Brain microvascular endothelial cell (primary cell): ENCODE measurements at regions not wholly inside any gene's neighbourhood (a gene's known extent, or its start where the extent isn't known, plus 50 kb on each side); places are given as distances from the start of the nearest gene placed in this dataset.

ENCODE experiments used
- DNase-seq: peaks from one replicate; pipeline ENCODE4 v3.0.0-alpha.2; 2020
- H3K27ac ChIP-seq: fragments of 250-450 bp; sonication (Bioruptor Pico); 2 replicates; pipeline ENCODE4 v1.5.1; 2020; ENCODE audit warnings: mild to moderate bottlenecking, moderate library complexity
- H3K27me3 ChIP-seq: fragments of 250-450 bp; sonication (Bioruptor Pico); replicated peaks from 2 replicates; pipeline ENCODE4 v1.5.1; 2020; ENCODE audit warnings: mild to moderate bottlenecking
- H3K36me3 ChIP-seq: fragments of 250-450 bp; sonication (Bioruptor Pico); replicated peaks from 2 replicates; pipeline ENCODE4 v1.5.1; 2020; ENCODE audit warnings: mild to moderate bottlenecking
- H3K4me3 ChIP-seq: 2 replicates; pipeline ENCODE4 v1.5.1; 2011; ENCODE audit warnings: low read depth, mild to moderate bottlenecking, control low read depth, low read length, moderate library complexity
- CTCF ChIP-seq: IDR thresholded peaks from 2 replicates; pipeline ENCODE4 v1.5.1; 2011; ENCODE audit warnings: low read depth, mild to moderate bottlenecking, moderate library complexity, low read length, control low read depth, inconsistent platforms; ENCODE audit errors: missing control alignments
- in situ Hi-C: cut with HindIII; loops from 2 replicates; pipeline ENCODE4 v1.10.0; 2017; ENCODE audit warnings: low sequenced_read_pairs, low pct_ligation_motif_present

- Histone ChIP-seq H3K36me3 (no peaks in the 10 kb centered on the region), H3K4me3 (no peak overlapping the region), H3K27ac (no peak overlapping the region), H3K27me3 (no peaks in the 10 kb centered on the region)
- in situ Hi-C loops, result no loop called here
- no peak for DNase-seq
- TF ChIP-seq CTCF, result peak; percentile 58
These were observed 335.2 kb downstream of the ADAM29 start for GRCh38 chr4:175253184-175253902.

GRCh38 chr4:175263537-175263936, 345.4 kb downstream of the ADAM29 start:
- no peak for TF ChIP-seq CTCF
- DNase-seq, result no peak
- Histone ChIP-seq H3K27me3 (no peaks in the 10 kb centered on the region), H3K4me3 (no peak overlapping the region), H3K27ac (no peak overlapping the region), H3K36me3 (no peaks in the 10 kb centered on the region)
- in situ Hi-C loops, result no loop called here

GRCh38 chr4:175271010-175271630, 353.0 kb downstream of the ADAM29 start:
- no peaks in the 10 kb centered on the region for H3K27me3 ChIP-seq
- in situ Hi-C loops, result no loop called here
- DNase-seq, result no peak
- no peak for TF ChIP-seq CTCF
- H3K36me3 ChIP-seq, result no peaks in the 10 kb centered on the region
- H3K4me3 ChIP-seq, result no peak overlapping the region
- H3K27ac ChIP-seq, result no peak overlapping the region

DNA sequence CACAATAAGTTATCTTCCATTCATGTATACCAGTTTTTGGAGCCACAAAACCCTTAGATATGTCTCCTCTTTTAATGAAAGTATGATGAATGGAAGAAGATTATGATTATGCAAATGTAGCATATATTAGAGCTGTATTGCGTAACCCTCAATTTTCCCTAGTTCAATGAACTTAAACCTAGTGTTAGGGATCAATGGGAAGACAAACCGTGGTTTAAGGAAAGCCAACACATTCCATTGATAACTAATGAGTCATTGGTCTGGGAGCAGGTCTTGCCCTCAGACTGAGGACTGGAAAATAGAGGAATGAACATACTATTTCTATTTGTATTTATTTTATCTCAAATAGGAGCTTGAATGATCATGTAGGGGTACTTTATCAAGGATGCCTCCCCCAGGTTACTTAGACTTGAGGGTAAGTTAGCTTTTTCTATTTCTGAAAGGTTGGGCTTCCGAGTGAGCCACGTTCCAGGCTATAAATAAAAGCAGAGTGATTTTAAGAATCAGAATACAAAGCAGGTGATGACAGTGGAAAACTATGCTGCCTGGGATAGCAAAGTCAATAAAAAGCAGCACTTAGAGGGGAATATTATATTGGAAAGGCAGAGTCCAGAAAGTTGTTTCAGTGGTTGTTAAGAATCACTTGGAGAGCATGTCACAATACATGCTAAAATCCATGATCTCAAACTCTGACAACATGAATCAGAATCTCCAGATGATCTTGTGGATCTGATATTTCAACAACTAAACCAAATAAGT, 356.0 kb downstream of the ADAM29 start:
- no peak for TF ChIP-seq CTCF
- Histone ChIP-seq H3K27ac (peak overlapping the region; percentile 17), H3K27me3 (no peaks in the 10 kb centered on the region), H3K4me3 (no peak overlapping the region), H3K36me3 (no peaks in the 10 kb centered on the region)
- in situ Hi-C loops, result no loop called here
- no peak for DNase-seq

DNA sequence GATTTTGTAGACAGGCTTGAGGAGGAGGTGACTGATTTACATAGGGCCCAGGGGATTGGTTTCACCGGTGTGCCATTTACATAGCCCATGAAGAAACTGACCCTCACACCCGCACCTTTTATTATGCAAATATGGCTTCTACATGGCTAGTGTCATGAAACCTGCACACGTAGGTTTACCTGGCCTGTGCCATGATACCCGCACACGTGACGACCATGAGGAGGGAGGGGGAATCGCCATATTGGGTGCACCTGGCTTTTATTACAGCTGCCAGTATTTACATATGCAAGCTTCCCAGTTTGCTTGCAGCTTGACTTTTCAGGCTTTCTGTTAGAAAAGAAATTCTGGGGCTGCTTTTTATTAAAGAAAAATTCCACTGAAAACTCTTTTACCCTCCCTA, 359.7 kb downstream of the ADAM29 start:
- no peak for TF ChIP-seq CTCF
- H3K36me3 ChIP-seq, result no peaks in the 10 kb centered on the region
- H3K27ac ChIP-seq, result no peak overlapping the region
- H3K4me3 ChIP-seq, result no peak overlapping the region
- DNase-seq, result no peak
- in situ Hi-C loops, result no loop called here
- no peaks in the 10 kb centered on the region for H3K27me3 ChIP-seq
